HepG2 (cell line): ENCODE measurements at regions not wholly inside any gene's neighbourhood (a gene's known extent, or its start where the extent isn't known, plus 50 kb on each side); places are given as distances from the start of the nearest gene placed in this dataset.

ENCODE experiments used
- ATAC-seq: fragments of 200-7000 bp; cut with Tn5 transposase; 3 replicates; pipeline ENCODE4 v1.9.1; 2020; ENCODE audit warnings: mild to moderate bottlenecking, moderate library complexity
- BruUV-seq: library from RNA; stranded (reverse); fragments of 400-500 nt; replicated peaks from 2 replicates; lab custom pipeline; 2021; lab: Mats Ljungman, UMichigan
- CTCF ChIA-PET: fragments of 300-600 bp; formaldehyde crosslinking; extraction: SDS; loops from one replicate; lab custom pipeline; 2021; ENCODE audit warnings: low total read pairs, inconsistent platforms, low intra/inter-chr PET ratio; lab: Yijun Ruan, JAX
- POLR2A ChIA-PET: fragments of 350-600 bp; sonication (Branson Sonifier 250); formaldehyde crosslinking; loops from one replicate; lab custom pipeline; 2020; ENCODE audit warnings: antibody characterized with exemption, inconsistent platforms; lab: Yijun Ruan, JAX
- DNase-seq: peaks from one replicate; pipeline ENCODE4 v3.0.0-alpha.2; 2015; ENCODE audit warnings: low spot score
- FAIRE-seq: peaks from 3 replicates; lab custom pipeline; 2011; peaks lifted over from hg19 to GRCh38; lab: Jason Lieb, UNC
- H2AFZ ChIP-seq: one replicate; pipeline ENCODE4 v1.6.1; 2011; ENCODE audit warnings: low read length, inconsistent platforms
- H3K27ac ChIP-seq: fragments of 300-600 bp; 3 replicates; pipeline ENCODE4 v1.8.0; 2011; ENCODE audit warnings: mixed run types, mild to moderate bottlenecking, mixed read lengths, low read length, inconsistent platforms; ENCODE audit not compliant: insufficient read depth; ENCODE audit errors: extremely low read length
- H3K27me3 ChIP-seq, 2 experiments: fragments of 200-600 bp in 1 of 2; 2 replicates in 1 of 2; 3 replicates in 1 of 2; pipeline versions ENCODE4 v1.6.0 to v1.8.0; 2011; ENCODE audit warnings: low read length in 2 of 2, mild to moderate bottlenecking in 2 of 2, moderate library complexity in 2 of 2, inconsistent platforms in 1 of 2; ENCODE audit not compliant: insufficient read depth in 2 of 2, control insufficient read depth in 1 of 2
- H3K36me3 ChIP-seq, 2 experiments: fragments of 200-600 bp in 1 of 2; replicated peaks in 1 of 2; 2 replicates in 1 of 2; 3 replicates in 1 of 2; pipeline versions ENCODE4 v1.5.1 to v1.8.0; 2011; ENCODE audit warnings: low read length in 2 of 2, inconsistent platforms in 1 of 2; ENCODE audit not compliant: insufficient read depth in 2 of 2, control insufficient read depth in 1 of 2
- H3K4me1 ChIP-seq: 2 replicates; pipeline ENCODE4 v1.5.1; 2012; ENCODE audit warnings: low read length, inconsistent platforms; ENCODE audit not compliant: insufficient read depth
- H3K4me2 ChIP-seq: 2 replicates; pipeline ENCODE4 v1.6.0; 2011; ENCODE audit warnings: low read depth, low read length, inconsistent platforms
- H3K4me3 ChIP-seq, 3 experiments: fragments of 200-600 bp in 1 of 3; sonication (generic), shearing (Covaris generic) in 1 of 3; replicated peaks in 1 of 3; 2 replicates each; pipeline ENCODE4 v1.5.1; 2011 to 2016; ENCODE audit warnings: low read length in 3 of 3, inconsistent platforms in 2 of 3, low read depth in 2 of 3, mild to moderate bottlenecking in 2 of 3, control low read depth in 1 of 3, mixed read lengths in 1 of 3; ENCODE audit not compliant: insufficient read depth in 1 of 3
- H3K79me2 ChIP-seq: one replicate; pipeline ENCODE4 v1.6.1; 2011; ENCODE audit warnings: low read length, inconsistent platforms; ENCODE audit not compliant: insufficient read depth
- H3K9ac ChIP-seq: 2 replicates; pipeline ENCODE4 v1.6.0; 2011; ENCODE audit warnings: mild to moderate bottlenecking, low read depth, low read length, inconsistent platforms; ENCODE audit not compliant: insufficient read depth
- H3K9me3 ChIP-seq: 2 replicates; pipeline ENCODE4 v1.5.1; 2012; ENCODE audit warnings: mild to moderate bottlenecking, low read length
- H4K20me1 ChIP-seq: 2 replicates; pipeline ENCODE4 v1.6.0; 2011; ENCODE audit warnings: inconsistent platforms, mild to moderate bottlenecking, low read length, moderate library complexity; ENCODE audit not compliant: insufficient read depth
- ATF1 ChIP-seq: IDR thresholded peaks from 2 replicates; pipeline ENCODE4 v1.6.1; 2016; ENCODE audit warnings: mild to moderate bottlenecking, control low read depth
- ESRRA ChIP-seq: sonication (generic); formaldehyde crosslinking; IDR thresholded peaks from 2 replicates; pipeline ENCODE4 v1.5.1; 2020; ENCODE audit warnings: mild to moderate bottlenecking, low read depth, missing genetic modification reagents
- FOXA3 ChIP-seq: IDR thresholded peaks from 2 replicates; pipeline ENCODE4 v1.6.1; 2016; ENCODE audit warnings: missing genetic modification reagents, missing compliant biosample characterization
- MTF2 ChIP-seq: sonication (generic); formaldehyde crosslinking; IDR thresholded peaks from 2 replicates; pipeline ENCODE4 v1.5.0; 2020; ENCODE audit warnings: missing genetic modification reagents, borderline replicate concordance
- NBN ChIP-seq: fragments of 450-650 bp; conservative IDR thresholded peaks from 2 replicates; pipeline ENCODE4 v1.6.1; 2017
- SIX1 ChIP-seq: sonication (generic); formaldehyde crosslinking; IDR thresholded peaks from 2 replicates; pipeline ENCODE4 v1.4.0; 2020; ENCODE audit warnings: missing genetic modification reagents, borderline replicate concordance
- ZKSCAN8 ChIP-seq: IDR thresholded peaks from 2 replicates; pipeline ENCODE4 v1.6.1; 2016; ENCODE audit warnings: borderline replicate concordance, missing genetic modification reagents, missing compliant biosample characterization
- ZMYM2 ChIP-seq: sonication (generic); formaldehyde crosslinking; IDR thresholded peaks from 2 replicates; pipeline ENCODE4 v1.8.0; 2022; ENCODE audit warnings: mild to moderate bottlenecking, missing genetic modification reagents
- ZNF138 ChIP-seq: sonication (generic); formaldehyde crosslinking; IDR thresholded peaks from 2 replicates; pipeline ENCODE4 v1.5.0; 2020; ENCODE audit warnings: mild to moderate bottlenecking, low read depth, missing genetic modification reagents
- ZNF160 ChIP-seq: sonication (generic); formaldehyde crosslinking; IDR thresholded peaks from 2 replicates; pipeline ENCODE4 v1.8.0; 2022; ENCODE audit warnings: mild to moderate bottlenecking, inconsistent platforms, missing genetic modification reagents
- ZNF230 ChIP-seq: sonication (generic); formaldehyde crosslinking; IDR thresholded peaks from 2 replicates; pipeline ENCODE4 v1.4.0; 2020; ENCODE audit warnings: mild to moderate bottlenecking, missing genetic modification reagents
- ZNF496 ChIP-seq: sonication (generic); formaldehyde crosslinking; IDR thresholded peaks from 2 replicates; pipeline ENCODE4 v1.8.1; 2023; ENCODE audit warnings: mild to moderate bottlenecking, moderate library complexity, missing genetic modification reagents; ENCODE audit not compliant: insufficient replicate concordance
- ZNF768 ChIP-seq: sonication (generic); formaldehyde crosslinking; IDR thresholded peaks from 2 replicates; pipeline ENCODE4 v1.4.0; 2020; ENCODE audit warnings: missing genetic modification reagents
- ZNF883 ChIP-seq: sonication (generic); formaldehyde crosslinking; IDR thresholded peaks from 2 replicates; pipeline ENCODE4 v1.5.1; 2020; ENCODE audit warnings: mild to moderate bottlenecking, missing genetic modification reagents; ENCODE audit errors: not compliant biosample characterization
- WGBS: methylation state at CpG from one replicate; pipeline ENCODE4 v1.1.6; 2017; ENCODE audit warnings: low lambda C conversion rate; 5-methylcytosine and 5-hydroxymethylcytosine counted together
- in situ Hi-C: cut with HindIII; loops from 2 replicates; pipeline ENCODE4 v1.10.0; 2017; ENCODE audit warnings: low pct_unique_long_range_greater_than_20kb; ENCODE audit not compliant: extremely low pct_ligation_motif_present
- intact Hi-C: fragments of 100-400 bp; cut with micrococcal nuclease; formaldehyde crosslinking; loops from one replicate; pipeline ENCODE4 v1.10.0; 2022; ENCODE audit not compliant: unreplicated experiment
- TF ChIP-seq, protein P1 (sequence below), 2 experiments: IDR thresholded peaks; 2 replicates each; pipeline ENCODE4 v1.6.1; 2011 to 2012; ENCODE audit warnings: low read length in 2 of 2, borderline replicate concordance in 1 of 2, low read depth in 1 of 2, mild to moderate bottlenecking in 1 of 2, moderate library complexity in 1 of 2
- TF ChIP-seq, protein P2 (sequence below): sonication (generic); formaldehyde crosslinking; IDR thresholded peaks from 2 replicates; pipeline ENCODE4 v1.4.0; 2020; ENCODE audit warnings: missing genetic modification reagents

DNA sequence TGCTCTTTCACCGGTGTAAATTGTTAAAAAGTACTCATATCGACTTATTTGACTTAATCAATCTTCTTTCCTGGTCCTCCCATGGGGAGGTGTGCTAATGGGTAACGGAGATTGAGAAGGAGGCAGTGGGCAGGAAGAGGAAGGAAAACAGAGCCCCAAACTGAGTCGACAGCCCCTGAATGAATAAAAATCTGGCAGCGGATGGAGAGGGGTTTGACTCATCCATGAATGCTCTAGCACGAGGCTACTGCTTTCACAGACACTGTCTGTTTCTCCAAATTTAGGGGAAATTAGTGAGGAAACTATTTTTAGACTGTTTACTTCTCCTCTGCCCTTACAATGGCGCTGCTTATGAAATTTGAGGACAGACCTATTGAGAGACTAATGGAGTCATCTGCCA, 142.2 kb upstream of the ATXN1 start:
- Histone ChIP-seq H3K9ac (no peak overlapping the region), H3K4me2 (no peak overlapping the region), H4K20me1 (no peaks in the 10 kb centered on the region), H3K27ac (no peak overlapping the region), H3K9me3 (no peaks in the 10 kb centered on the region), H3K4me3 (no peak overlapping the region), H3K4me1 (no peaks in the 10 kb centered on the region), H3K36me3 (no peaks in the 10 kb centered on the region), H2AFZ (no peak overlapping the region), H3K79me2 (no peaks in the 10 kb centered on the region), H3K27me3 (peaks cover 0 to 5% of the 10 kb centered on the region in 2 experiments; a peak in 1 of 5 replicates)
- in situ Hi-C loops (no loop called here), intact Hi-C loops (no loop called here)
- ChIA-PET CTCF (no interaction called here), POLR2A (no interaction called here)
- DNase-seq: no peak
- WGBS: 5% methylated on average over 7 of the region's 7 CpGs
- no peak for TF ChIP-seq ZNF138 (CRISPR knock-in tag)
- no peak for TF ChIP-seq MTF2 (CRISPR knock-in tag)
- TF ChIP-seq, protein P1, sequence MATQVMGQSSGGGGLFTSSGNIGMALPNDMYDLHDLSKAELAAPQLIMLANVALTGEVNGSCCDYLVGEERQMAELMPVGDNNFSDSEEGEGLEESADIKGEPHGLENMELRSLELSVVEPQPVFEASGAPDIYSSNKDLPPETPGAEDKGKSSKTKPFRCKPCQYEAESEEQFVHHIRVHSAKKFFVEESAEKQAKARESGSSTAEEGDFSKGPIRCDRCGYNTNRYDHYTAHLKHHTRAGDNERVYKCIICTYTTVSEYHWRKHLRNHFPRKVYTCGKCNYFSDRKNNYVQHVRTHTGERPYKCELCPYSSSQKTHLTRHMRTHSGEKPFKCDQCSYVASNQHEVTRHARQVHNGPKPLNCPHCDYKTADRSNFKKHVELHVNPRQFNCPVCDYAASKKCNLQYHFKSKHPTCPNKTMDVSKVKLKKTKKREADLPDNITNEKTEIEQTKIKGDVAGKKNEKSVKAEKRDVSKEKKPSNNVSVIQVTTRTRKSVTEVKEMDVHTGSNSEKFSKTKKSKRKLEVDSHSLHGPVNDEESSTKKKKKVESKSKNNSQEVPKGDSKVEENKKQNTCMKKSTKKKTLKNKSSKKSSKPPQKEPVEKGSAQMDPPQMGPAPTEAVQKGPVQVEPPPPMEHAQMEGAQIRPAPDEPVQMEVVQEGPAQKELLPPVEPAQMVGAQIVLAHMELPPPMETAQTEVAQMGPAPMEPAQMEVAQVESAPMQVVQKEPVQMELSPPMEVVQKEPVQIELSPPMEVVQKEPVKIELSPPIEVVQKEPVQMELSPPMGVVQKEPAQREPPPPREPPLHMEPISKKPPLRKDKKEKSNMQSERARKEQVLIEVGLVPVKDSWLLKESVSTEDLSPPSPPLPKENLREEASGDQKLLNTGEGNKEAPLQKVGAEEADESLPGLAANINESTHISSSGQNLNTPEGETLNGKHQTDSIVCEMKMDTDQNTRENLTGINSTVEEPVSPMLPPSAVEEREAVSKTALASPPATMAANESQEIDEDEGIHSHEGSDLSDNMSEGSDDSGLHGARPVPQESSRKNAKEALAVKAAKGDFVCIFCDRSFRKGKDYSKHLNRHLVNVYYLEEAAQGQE (IDR thresholded peaks at IDR 0.05; ENCODE audit: borderline replicate concordance in 1 of 2, low read depth in 1 of 2, low read length in 2 of 2): no peak
- TF ChIP-seq ZNF496 (CRISPR knock-in tag): no peak
- TF ChIP-seq ZNF230: no peak
- TF ChIP-seq ATF1 (CRISPR knock-in tag): no peak
- TF ChIP-seq ZMYM2 (CRISPR knock-in tag): no peak
- TF ChIP-seq ZNF160 (CRISPR knock-in tag): no peak
- no peak for TF ChIP-seq ZNF883 (CRISPR knock-in tag)
- no peak for TF ChIP-seq SIX1
- TF ChIP-seq, protein P2, sequence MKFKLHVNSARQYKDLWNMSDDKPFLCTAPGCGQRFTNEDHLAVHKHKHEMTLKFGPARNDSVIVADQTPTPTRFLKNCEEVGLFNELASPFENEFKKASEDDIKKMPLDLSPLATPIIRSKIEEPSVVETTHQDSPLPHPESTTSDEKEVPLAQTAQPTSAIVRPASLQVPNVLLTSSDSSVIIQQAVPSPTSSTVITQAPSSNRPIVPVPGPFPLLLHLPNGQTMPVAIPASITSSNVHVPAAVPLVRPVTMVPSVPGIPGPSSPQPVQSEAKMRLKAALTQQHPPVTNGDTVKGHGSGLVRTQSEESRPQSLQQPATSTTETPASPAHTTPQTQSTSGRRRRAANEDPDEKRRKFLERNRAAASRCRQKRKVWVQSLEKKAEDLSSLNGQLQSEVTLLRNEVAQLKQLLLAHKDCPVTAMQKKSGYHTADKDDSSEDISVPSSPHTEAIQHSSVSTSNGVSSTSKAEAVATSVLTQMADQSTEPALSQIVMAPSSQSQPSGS (CRISPR knock-in tag): no peak
- TF ChIP-seq FOXA3: no peak
- no peak for TF ChIP-seq NBN
- TF ChIP-seq ZKSCAN8: no peak
- TF ChIP-seq ESRRA (CRISPR knock-in tag): no peak
- no peak for TF ChIP-seq ZNF768 (CRISPR knock-in tag)
- BruUV-seq: no TSS peak
- no peak for FAIRE-seq
- ATAC-seq: no peak
